DLD1 (cell line): ENCODE measurements at regions not wholly inside any gene's neighbourhood (a gene's known extent, or its start where the extent isn't known, plus 50 kb on each side); places are given as distances from the start of the nearest gene placed in this dataset.
"Not testable (repeated sequence)": the region's sequence is repeated elsewhere in the genome, so short reads cannot be mapped to it uniquely, and the experiment has no call there.

Source experiments
- in situ Hi-C: cut with HindIII; loops from 2 replicates; pipeline ENCODE4 v1.10.0; 2017; ENCODE audit warnings: low sequenced_read_pairs

GRCh38 chr16:86854626-86855294, 276.4 kb downstream of the FOXL1 start:
- in situ Hi-C loops, result no loop called here

GRCh38 chr16:86856946-86857586, 278.7 kb downstream of the FOXL1 start:
- in situ Hi-C loops, result no loop called here

- in situ Hi-C loops, result no loop called here
Observed at GRCh38 chr16:86857807-86858206, 279.5 kb downstream of the FOXL1 start.

- in situ Hi-C loops, result no loop called here
Observed at GRCh38 chr16:86858501-86858900, 280.2 kb downstream of the FOXL1 start.

GRCh38 chr16:86861270-86861858, 283.0 kb downstream of the FOXL1 start:
- in situ Hi-C loops, result not testable (repeated sequence)

GRCh38 chr16:86862595-86863280, 284.4 kb downstream of the FOXL1 start:
- in situ Hi-C loops, result no loop called here

- in situ Hi-C loops, result no loop called here
Observed at GRCh38 chr16:86863609-86864008, 285.3 kb downstream of the FOXL1 start.

GRCh38 chr16:86864586-86864985, 286.2 kb downstream of the FOXL1 start:
- in situ Hi-C loops, result no loop called here

- in situ Hi-C loops, result no loop called here
Observed at GRCh38 chr16:86865851-86866662, 287.7 kb downstream of the FOXL1 start.

- in situ Hi-C loops, result no loop called here
Observed at GRCh38 chr16:86866986-86867722, 288.8 kb downstream of the FOXL1 start.

- in situ Hi-C loops, result no loop called here
Observed at GRCh38 chr16:86868070-86868469, 289.7 kb downstream of the FOXL1 start.

- in situ Hi-C loops, result no loop called here
Observed at GRCh38 chr16:86868786-86869185, 290.4 kb downstream of the FOXL1 start.

GRCh38 chr16:86869288-86870022, 291.1 kb downstream of the FOXL1 start:
- in situ Hi-C loops, result no loop called here

- in situ Hi-C loops, result no loop called here
Observed at GRCh38 chr16:86870380-86870779, 292.0 kb downstream of the FOXL1 start.

- in situ Hi-C loops, result no loop called here
Observed at GRCh38 chr16:86872131-86872530, 293.8 kb downstream of the FOXL1 start.

GRCh38 chr16:86872833-86873232, 294.5 kb downstream of the FOXL1 start:
- in situ Hi-C loops, result no loop called here

- in situ Hi-C loops, result no loop called here
Observed at GRCh38 chr16:86874141-86874540, 295.8 kb downstream of the FOXL1 start.

- in situ Hi-C loops, result no loop called here
Observed at GRCh38 chr16:86876499-86876898, 298.1 kb downstream of the FOXL1 start.

- in situ Hi-C loops, result no loop called here
Observed at GRCh38 chr16:86877108-86877507, 298.8 kb downstream of the FOXL1 start.

- in situ Hi-C loops, result no loop called here
Observed at GRCh38 chr16:86877835-86878234, 299.5 kb downstream of the FOXL1 start.
